ENCODE measurements at regions not wholly inside any gene's neighbourhood (a gene's known extent, or its start where the extent isn't known, plus 50 kb on each side); places are given as distances from the start of the nearest gene placed in this dataset.

- TF ChIP-seq ZNF462 (CRISPR knock-in tag; IDR thresholded peaks at IDR 0.05) (no peak), CREB1 (CRISPR knock-in tag; IDR thresholded peaks at IDR 0.05; ENCODE audit: low read depth) (no peak), CTCF (conservative IDR thresholded peaks at IDR 0.05; ENCODE audit: low read depth in 2 of 2) (no peak), POLR2AphosphoS5 (IDR thresholded peaks at IDR 0.05; ENCODE audit: low read depth) (no peak), JUNB (IDR thresholded peaks at IDR 0.05; ENCODE audit: unreplicated experiment) (no peak), EZH2 (IDR thresholded peaks at IDR 0.05; ENCODE audit: low read depth, unreplicated experiment) (no peak), EZH2phosphoT487 (IDR thresholded peaks at IDR 0.05; ENCODE audit: unreplicated experiment) (no peak), REST (IDR thresholded peaks at IDR 0.05; ENCODE audit: unreplicated experiment) (no peak), STAT1 (IDR thresholded peaks at IDR 0.05; ENCODE audit: unreplicated experiment) (no peak)
These were observed 133.8 kb upstream of the TMC3 start for GRCh38 chr15:81507831-81508230.

All from GM23338 (cell line).